Effector memory CD8-positive, alpha-beta T cell (primary cell): ENCODE measurements at regions not wholly inside any gene's neighbourhood (a gene's known extent, or its start where the extent isn't known, plus 50 kb on each side); places are given as distances from the start of the nearest gene placed in this dataset.

Experiments used
- ATAC-seq: fragments of 150-1000 bp; cut with Tn5 transposase; replicated peaks from 2 replicates; pipeline ENCODE4 v1.10.0; 2021; ENCODE audit warnings: mild to moderate bottlenecking, moderate library complexity
- DNase-seq, 3 experiments: peaks; one replicate each; pipeline ENCODE4 v3.0.0; 2021
- H3K27ac Mint-ChIP-seq, 2 donors: one replicate each; pipeline ENCODE4 v1.8.0; 2022; ENCODE audit warnings: mild to moderate bottlenecking in 2 of 2, mixed read lengths in 2 of 2, moderate library complexity in 2 of 2
- H3K27me3 Mint-ChIP-seq, 2 donors: one replicate each; pipeline ENCODE4 v1.8.0; 2022; ENCODE audit warnings: mixed read lengths in 2 of 2
- H3K36me3 Mint-ChIP-seq: one replicate; pipeline ENCODE4 v1.8.0; 2022; ENCODE audit warnings: mild to moderate bottlenecking, moderate library complexity, mixed read lengths; ENCODE audit not compliant: insufficient read depth
- H3K4me1 Mint-ChIP-seq, 2 donors: one replicate each; pipeline ENCODE4 v1.8.0; 2022; ENCODE audit warnings: low read depth in 2 of 2, mixed read lengths in 2 of 2
- H3K4me3 Mint-ChIP-seq, 2 donors: one replicate each; pipeline ENCODE4 v1.8.0; 2022; ENCODE audit warnings: mild to moderate bottlenecking in 2 of 2, mixed read lengths in 2 of 2, moderate library complexity in 2 of 2
- H3K9me3 Mint-ChIP-seq, 2 donors: one replicate each; pipeline ENCODE4 v1.8.0; 2022; ENCODE audit warnings: mixed read lengths in 2 of 2

GRCh38 chr4:55218041-55218440 is 92.6 kb upstream of the KDR start:
- Mint-ChIP-seq H3K9me3 (no peaks in the 10 kb centered on the region), H3K27me3 (peaks cover 6 to 9% of the 10 kb centered on the region in 2 donors), H3K27ac (no peak overlapping the region), H3K4me3 (no peak overlapping the region), H3K4me1 (no peaks in the 10 kb centered on the region), H3K36me3 (no peaks in the 10 kb centered on the region)
- DNase-seq (no peak), ATAC-seq (no peak)

GRCh38 chr4:55237839-55238238 is 108.2 kb upstream of the SRD5A3 start:
- H3K4me3 Mint-ChIP-seq: no peak overlapping the region
- no peak overlapping the region for H3K27ac Mint-ChIP-seq
- H3K36me3 Mint-ChIP-seq: no peaks in the 10 kb centered on the region
- ATAC-seq: no peak
- no peak for DNase-seq
- H3K27me3 Mint-ChIP-seq: peaks cover 13 to 17% of the 10 kb centered on the region in 2 donors
- H3K9me3 Mint-ChIP-seq: peaks cover 18 to 19% of the 10 kb centered on the region in 2 donors
- peaks cover 0 to 2% of the 10 kb centered on the region in 2 donors for H3K4me1 Mint-ChIP-seq

GRCh38 chr4:55238407-55238806 is 107.6 kb upstream of the SRD5A3 start:
- Mint-ChIP-seq H3K9me3 (peaks cover 16 to 18% of the 10 kb centered on the region in 2 donors), H3K27me3 (peaks cover 11 to 23% of the 10 kb centered on the region in 2 donors), H3K4me3 (no peak overlapping the region), H3K36me3 (no peaks in the 10 kb centered on the region), H3K4me1 (peaks cover 0 to 2% of the 10 kb centered on the region in 2 donors), H3K27ac (no peak overlapping the region)
- no peak for ATAC-seq
- DNase-seq: no peak

- H3K4me3 Mint-ChIP-seq: no peak overlapping the region
- no peak overlapping the region for H3K27ac Mint-ChIP-seq
- H3K36me3 Mint-ChIP-seq: no peaks in the 10 kb centered on the region
- DNase-seq (no peak), ATAC-seq (no peak)
- H3K9me3 Mint-ChIP-seq: peaks cover 10 to 12% of the 10 kb centered on the region in 2 donors
- peaks cover 0 to 2% of the 10 kb centered on the region in 2 donors for H3K4me1 Mint-ChIP-seq
- peaks cover 18 to 24% of the 10 kb centered on the region in 2 donors for H3K27me3 Mint-ChIP-seq
Observed at GRCh38 chr4:55241461-55241860, 104.6 kb upstream of the SRD5A3 start.

- Mint-ChIP-seq H3K27me3 (peaks cover 18 to 31% of the 10 kb centered on the region in 2 donors), H3K27ac (no peak overlapping the region), H3K9me3 (peaks cover 10 to 12% of the 10 kb centered on the region in 2 donors), H3K4me3 (no peak overlapping the region), H3K36me3 (no peaks in the 10 kb centered on the region), H3K4me1 (peaks cover 0 to 2% of the 10 kb centered on the region in 2 donors)
- DNase-seq (no peak), ATAC-seq (no peak)
Observed at GRCh38 chr4:55242506-55242905, 103.5 kb upstream of the SRD5A3 start.

- DNase-seq: no peak
- Mint-ChIP-seq H3K9me3 (no peaks in the 10 kb centered on the region), H3K36me3 (no peaks in the 10 kb centered on the region), H3K27me3 (peaks cover 24 to 35% of the 10 kb centered on the region in 2 donors), H3K4me1 (no peaks in the 10 kb centered on the region), H3K4me3 (no peak overlapping the region), H3K27ac (no peak overlapping the region)
- no peak for ATAC-seq
Observed at GRCh38 chr4:55247521-55247920, 98.5 kb upstream of the SRD5A3 start.

- H3K27ac Mint-ChIP-seq: no peak overlapping the region
- no peaks in the 10 kb centered on the region for H3K4me1 Mint-ChIP-seq
- no peaks in the 10 kb centered on the region for H3K36me3 Mint-ChIP-seq
- no peaks in the 10 kb centered on the region for H3K9me3 Mint-ChIP-seq
- H3K27me3 Mint-ChIP-seq: peaks cover 22 to 24% of the 10 kb centered on the region in 2 donors
- ATAC-seq (no peak), DNase-seq (no peak)
- H3K4me3 Mint-ChIP-seq: no peak overlapping the region
Observed at GRCh38 chr4:55248756-55249155, 97.3 kb upstream of the SRD5A3 start.

- Mint-ChIP-seq H3K4me1 (no peaks in the 10 kb centered on the region), H3K27ac (no peak overlapping the region), H3K27me3 (peaks cover 18 to 22% of the 10 kb centered on the region in 2 donors), H3K9me3 (no peaks in the 10 kb centered on the region), H3K4me3 (no peak overlapping the region), H3K36me3 (no peaks in the 10 kb centered on the region)
- ATAC-seq: no peak
- no peak for DNase-seq
Observed at GRCh38 chr4:55249476-55249875, 96.6 kb upstream of the SRD5A3 start.

GRCh38 chr4:55251342-55251741 is 94.7 kb upstream of the SRD5A3 start:
- DNase-seq: no peak
- H3K9me3 Mint-ChIP-seq: no peaks in the 10 kb centered on the region
- H3K4me1 Mint-ChIP-seq: no peaks in the 10 kb centered on the region
- no peak overlapping the region for H3K27ac Mint-ChIP-seq
- H3K4me3 Mint-ChIP-seq: no peak overlapping the region
- peaks cover 17 to 22% of the 10 kb centered on the region in 2 donors for H3K27me3 Mint-ChIP-seq
- no peaks in the 10 kb centered on the region for H3K36me3 Mint-ChIP-seq
- ATAC-seq: no peak

GRCh38 chr4:55251896-55252295 is 94.1 kb upstream of the SRD5A3 start:
- Mint-ChIP-seq H3K4me1 (no peaks in the 10 kb centered on the region), H3K27me3 (peaks cover 17 to 28% of the 10 kb centered on the region in 2 donors), H3K9me3 (no peaks in the 10 kb centered on the region), H3K4me3 (no peak overlapping the region), H3K36me3 (no peaks in the 10 kb centered on the region), H3K27ac (no peak overlapping the region)
- ATAC-seq: no peak
- DNase-seq: no peak

GRCh38 chr4:55253948-55254593 is 92.0 kb upstream of the SRD5A3 start:
- no peaks in the 10 kb centered on the region for H3K4me1 Mint-ChIP-seq
- DNase-seq: no peak

GRCh38 chr4:55255179-55255578 is 90.9 kb upstream of the SRD5A3 start:
- H3K4me1 Mint-ChIP-seq: no peaks in the 10 kb centered on the region
- no peak overlapping the region for H3K27ac Mint-ChIP-seq
- DNase-seq (no peak), ATAC-seq (no peak)
- no peaks in the 10 kb centered on the region for H3K36me3 Mint-ChIP-seq
- H3K4me3 Mint-ChIP-seq: no peak overlapping the region
- H3K27me3 Mint-ChIP-seq: peaks cover 12 to 17% of the 10 kb centered on the region in 2 donors
- H3K9me3 Mint-ChIP-seq: no peaks in the 10 kb centered on the region

More at GRCh38 chr4:55253948-55254593, 92.0 kb upstream of the SRD5A3 start:
- no peak for ATAC-seq
- H3K27ac Mint-ChIP-seq: no peak overlapping the region
- H3K9me3 Mint-ChIP-seq: no peaks in the 10 kb centered on the region
- H3K27me3 Mint-ChIP-seq: peaks cover 6 to 26% of the 10 kb centered on the region in 2 donors
- no peak overlapping the region for H3K4me3 Mint-ChIP-seq
- no peaks in the 10 kb centered on the region for H3K36me3 Mint-ChIP-seq

- Mint-ChIP-seq H3K4me1 (no peaks in the 10 kb centered on the region), H3K27ac (no peak overlapping the region), H3K36me3 (no peaks in the 10 kb centered on the region), H3K4me3 (no peak overlapping the region), H3K27me3 (peaks cover 12 to 17% of the 10 kb centered on the region in 2 donors), H3K9me3 (no peaks in the 10 kb centered on the region)
- DNase-seq (no peak), ATAC-seq (no peak)
Observed at GRCh38 chr4:55256787-55257186, 89.3 kb upstream of the SRD5A3 start.

GRCh38 chr4:55258152-55258865 is 87.7 kb upstream of the SRD5A3 start:
- Mint-ChIP-seq H3K36me3 (no peaks in the 10 kb centered on the region), H3K9me3 (no peaks in the 10 kb centered on the region)
- DNase-seq: no peak

More at GRCh38 chr4:55258152-55258865, 87.7 kb upstream of the SRD5A3 start:
- Mint-ChIP-seq H3K4me1 (no peaks in the 10 kb centered on the region), H3K4me3 (no peak overlapping the region), H3K27ac (no peak overlapping the region), H3K27me3 (peaks cover 12 to 17% of the 10 kb centered on the region in 2 donors)
- no peak for ATAC-seq
